ENCODE measurements at regions not wholly inside any gene's neighbourhood (a gene's known extent, or its start where the extent isn't known, plus 50 kb on each side); places are given as distances from the start of the nearest gene placed in this dataset.

- no peak for TF ChIP-seq CTCF (IDR thresholded peaks at IDR 0.05 in 4 of 5, conservative IDR thresholded peaks at IDR 0.05 in 1 of 5)
- TF ChIP-seq POLR2A (IDR thresholded peaks at IDR 0.05), result no peak
Measured at GRCh38 chr9:80131627-80132026, 559.9 kb downstream of the TLE4 start.
